HG03045 (cell line): ENCODE measurements at regions not wholly inside any gene's neighbourhood (a gene's known extent, or its start where the extent isn't known, plus 50 kb on each side); places are given as distances from the start of the nearest gene placed in this dataset.
"Not testable (repeated sequence)": the region's sequence is repeated elsewhere in the genome, so short reads cannot be mapped to it uniquely, and the experiment has no call there.

Experiments
- ATAC-seq: cut with Tn5 transposase; IDR thresholded peaks from one replicate; pipeline ENCODE4 v1.9.1; 2021; ENCODE audit warnings: mild to moderate bottlenecking, moderate library complexity; ENCODE audit not compliant: unreplicated experiment

DNA sequence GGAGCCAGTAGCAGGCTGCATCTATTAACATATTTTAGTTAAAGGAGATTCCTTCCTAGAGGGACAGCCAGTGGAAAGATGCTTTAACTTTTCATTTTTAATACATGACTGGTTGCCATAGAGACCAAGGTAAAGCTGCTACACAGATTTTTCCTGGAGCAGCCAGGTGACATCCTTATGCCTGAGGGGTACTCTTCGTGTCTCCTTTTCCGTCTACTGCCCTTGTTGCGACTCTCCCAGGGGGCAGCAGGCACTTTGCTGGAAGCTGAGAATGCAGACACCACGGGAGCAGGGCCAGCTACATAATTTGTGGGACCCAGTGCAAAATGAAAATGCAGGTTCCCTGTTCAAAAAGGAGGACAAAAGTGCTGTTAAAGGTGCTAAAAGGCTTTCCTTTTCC lies 340.4 kb downstream of the CEP170 start:
- not testable (repeated sequence) for ATAC-seq

DNA sequence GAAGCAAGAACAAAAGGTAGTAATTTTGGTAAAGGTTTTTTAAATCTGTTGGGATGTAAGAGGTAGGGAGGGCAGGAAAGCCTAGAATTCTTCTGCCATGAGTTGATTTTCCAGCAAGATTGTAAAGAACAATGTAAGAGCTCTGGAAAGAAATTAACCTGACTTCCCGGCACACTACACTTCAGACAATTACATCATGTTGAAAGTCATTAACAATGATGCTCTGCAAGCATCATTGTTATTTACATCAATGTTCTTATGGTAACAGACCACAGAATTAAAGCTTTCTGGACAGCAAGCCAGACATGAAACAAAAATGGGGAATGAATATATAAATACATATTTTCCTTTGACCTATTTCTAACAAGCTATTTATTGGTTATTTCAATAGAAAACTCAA lies 342.2 kb downstream of the CEP170 start:
- not testable (repeated sequence) for ATAC-seq

DNA sequence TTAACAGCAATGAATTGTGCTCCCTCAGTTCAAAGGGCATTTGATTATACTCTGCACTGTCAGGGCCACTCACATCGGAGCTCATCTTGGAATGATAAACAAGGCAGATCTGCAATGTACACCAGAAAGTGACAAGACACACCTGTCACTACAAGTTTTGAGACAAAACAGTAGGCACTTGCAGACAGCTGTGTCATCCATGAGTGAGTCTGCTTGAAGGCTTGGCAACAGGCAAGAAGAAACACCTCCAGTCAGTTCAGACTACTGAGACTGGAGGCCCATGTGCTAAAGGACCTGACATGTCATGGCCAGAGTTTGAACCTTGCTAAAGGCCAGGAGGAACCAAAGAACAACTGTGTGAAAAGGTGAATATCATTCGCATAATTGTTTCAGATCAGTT lies 354.5 kb downstream of the CEP170 start:
- ATAC-seq, result not testable (repeated sequence)

GRCh38 chr1:242890192-242890741 lies 364.8 kb downstream of the CEP170 start:
- no peak for ATAC-seq

GRCh38 chr1:242886137-242886536 lies 361.6 kb upstream of the PLD5 start:
- ATAC-seq, result no peak

GRCh38 chr1:242880022-242880421 lies 355.5 kb upstream of the PLD5 start:
- ATAC-seq, result not testable (repeated sequence)

GRCh38 chr1:242877743-242878142 lies 353.2 kb upstream of the PLD5 start:
- ATAC-seq, result no peak

DNA sequence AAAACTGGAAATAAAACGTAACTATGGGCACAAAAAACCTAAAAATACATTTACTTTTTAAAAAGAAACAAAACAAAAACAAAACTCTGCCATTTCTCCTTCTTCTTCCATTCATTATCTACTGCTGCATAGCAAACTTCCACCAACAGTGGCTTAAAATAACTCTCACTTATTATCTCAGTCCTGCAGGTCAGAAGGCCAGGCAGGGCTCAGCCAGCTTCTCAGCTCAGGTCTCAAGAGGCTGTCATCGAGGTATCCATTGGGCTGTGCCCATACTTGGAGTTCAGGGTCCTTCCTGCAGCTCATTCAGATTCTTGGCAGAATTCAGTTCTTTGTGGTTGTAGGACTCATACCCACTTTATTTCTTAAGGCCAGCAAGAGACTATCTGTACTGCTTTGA lies 352.7 kb upstream of the PLD5 start:
- ATAC-seq, result no peak

- no peak for ATAC-seq
These were observed 351.5 kb upstream of the PLD5 start for GRCh38 chr1:242876030-242876429.

GRCh38 chr1:242873661-242874060 lies 349.2 kb upstream of the PLD5 start:
- no peak for ATAC-seq

DNA sequence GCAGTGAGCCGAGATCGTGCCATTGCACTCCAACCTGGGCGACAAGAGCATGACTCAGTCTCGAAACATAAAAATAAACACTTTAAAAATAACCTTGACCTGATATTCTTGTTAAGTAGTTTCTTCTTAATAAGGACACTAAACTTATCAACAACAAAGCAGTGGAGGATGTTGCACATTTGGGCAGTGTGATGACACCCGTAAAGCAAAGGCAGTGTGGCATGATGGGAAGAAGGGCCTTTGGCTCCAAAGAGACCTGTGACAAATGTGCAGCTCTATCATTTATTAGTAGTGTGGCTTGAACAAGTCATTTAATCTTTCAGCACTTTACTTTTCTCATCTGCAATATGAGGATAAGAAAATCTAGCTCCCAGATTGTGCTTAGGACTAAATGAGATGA lies 348.0 kb upstream of the PLD5 start:
- no peak for ATAC-seq

DNA sequence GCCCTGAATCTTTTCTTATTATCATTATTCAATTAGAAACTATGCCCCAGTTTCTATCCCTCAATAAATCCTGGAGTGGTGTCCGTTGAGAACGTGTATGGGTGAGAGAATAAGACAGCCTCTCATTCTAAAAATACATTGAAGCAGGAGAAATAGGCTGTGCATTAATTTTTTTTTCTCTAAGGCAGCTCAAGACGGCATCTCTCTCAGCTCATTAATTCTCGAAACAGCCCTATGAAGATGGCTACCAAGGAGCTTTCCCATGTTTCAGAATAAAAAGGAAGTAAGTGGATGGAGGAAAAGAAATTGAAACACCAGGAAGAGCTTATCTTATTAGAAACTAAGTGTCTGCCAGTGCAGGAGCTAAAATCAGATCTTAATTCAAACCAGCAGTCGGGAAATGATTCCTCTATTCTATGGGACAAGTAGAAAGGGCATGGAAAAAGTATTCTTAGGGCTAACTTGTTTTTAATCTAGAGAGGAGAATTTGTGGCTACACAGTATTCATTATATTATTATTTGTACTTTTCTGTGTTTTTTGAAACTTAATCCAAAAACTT lies 347.1 kb upstream of the PLD5 start:
- ATAC-seq, result no peak

- no peak for ATAC-seq
These were observed 346.5 kb upstream of the PLD5 start for GRCh38 chr1:242870966-242871365.

- no peak for ATAC-seq
These were observed 331.8 kb upstream of the PLD5 start for GRCh38 chr1:242856289-242856688.

DNA sequence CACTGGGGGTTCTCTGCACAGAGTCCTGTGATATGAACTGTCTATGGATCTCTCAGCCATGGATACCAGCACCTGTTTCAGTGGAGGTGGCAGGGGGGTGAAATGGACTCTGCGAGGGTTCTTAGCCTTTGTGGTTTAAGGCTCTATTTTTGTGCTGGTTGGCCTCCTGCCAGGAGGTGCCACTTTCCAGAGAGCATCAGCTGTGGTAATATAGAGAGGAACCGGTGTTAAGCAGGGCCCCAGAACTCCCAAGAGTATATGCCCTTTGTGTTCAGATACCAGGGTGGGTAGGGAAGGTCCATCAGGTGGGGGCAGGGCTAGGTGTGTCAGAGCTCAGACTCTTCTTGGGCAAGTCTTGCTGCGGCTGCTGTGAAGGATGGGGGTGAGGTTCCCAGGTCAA lies 330.0 kb upstream of the PLD5 start:
- no peak for ATAC-seq

DNA sequence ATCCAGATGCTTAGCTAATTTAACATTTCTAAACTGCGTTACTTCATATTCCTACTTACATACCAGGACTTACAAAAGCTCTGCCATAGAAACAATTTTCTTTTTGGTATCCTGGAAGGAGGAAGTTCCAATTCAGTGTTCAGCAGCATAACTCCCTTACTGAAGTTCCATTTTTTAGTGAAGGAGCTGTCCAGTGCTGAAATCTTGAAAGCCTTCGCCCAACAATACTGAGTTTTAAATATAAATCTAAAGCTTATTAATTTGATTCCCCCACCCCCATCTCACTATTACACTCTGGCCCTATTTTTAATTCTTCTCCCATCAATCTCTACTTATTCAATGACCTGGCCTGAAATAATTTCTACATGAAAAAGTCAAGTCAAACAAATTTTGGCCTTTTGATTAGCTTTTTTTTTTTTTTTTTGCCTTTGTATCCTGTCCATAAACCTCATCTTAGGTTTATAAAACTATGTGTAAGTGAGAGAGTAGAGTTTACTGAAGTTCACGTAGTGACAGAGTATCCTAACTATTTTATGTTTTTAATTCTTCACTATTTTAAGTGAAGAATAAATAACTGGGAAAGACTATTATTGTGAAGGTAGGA lies 323.0 kb upstream of the PLD5 start:
- ATAC-seq, result no peak

DNA sequence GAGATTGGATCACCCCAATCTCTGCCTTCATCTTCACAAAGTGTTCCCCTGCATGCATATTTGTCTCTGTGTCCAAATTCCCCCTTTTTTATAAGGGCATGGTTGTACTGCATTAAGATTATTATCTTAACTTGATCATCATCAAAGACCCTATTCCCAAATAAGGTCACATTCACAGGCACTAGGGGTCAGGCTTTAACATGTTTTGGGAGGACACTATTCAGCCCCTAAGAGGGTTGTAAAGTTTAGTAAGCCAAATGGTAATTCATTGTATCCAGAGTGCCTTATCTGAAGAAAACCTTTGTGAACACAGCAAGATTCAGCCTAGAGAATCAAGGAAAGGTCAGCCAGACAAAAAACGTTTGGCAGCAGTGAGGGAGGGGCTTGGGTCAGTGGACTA lies 317.6 kb upstream of the PLD5 start:
- ATAC-seq, result no peak

- ATAC-seq, result no peak
These were observed 314.6 kb upstream of the PLD5 start for GRCh38 chr1:242839101-242839500.

- ATAC-seq, result no peak
These were observed 311.9 kb upstream of the PLD5 start for GRCh38 chr1:242836423-242836822.

DNA sequence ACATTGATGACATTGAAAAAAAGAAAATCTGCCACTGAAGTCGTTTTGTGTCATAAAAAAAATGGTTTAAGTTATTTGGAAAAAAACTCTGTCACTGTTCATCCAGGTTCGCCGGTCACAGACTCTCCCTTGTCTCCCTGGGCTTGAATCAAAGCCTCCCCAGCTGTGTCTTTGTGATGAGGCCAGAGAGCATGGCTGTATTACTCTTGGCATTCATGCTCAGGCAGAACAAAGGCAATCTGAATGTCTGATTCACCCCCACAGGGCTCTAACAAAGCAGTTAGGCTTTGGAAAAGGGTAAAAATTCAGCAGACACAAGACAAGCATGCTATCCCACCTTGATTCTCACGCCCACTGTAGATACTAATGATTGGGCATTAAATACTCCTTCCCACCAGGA lies 304.3 kb upstream of the PLD5 start:
- no peak for ATAC-seq

DNA sequence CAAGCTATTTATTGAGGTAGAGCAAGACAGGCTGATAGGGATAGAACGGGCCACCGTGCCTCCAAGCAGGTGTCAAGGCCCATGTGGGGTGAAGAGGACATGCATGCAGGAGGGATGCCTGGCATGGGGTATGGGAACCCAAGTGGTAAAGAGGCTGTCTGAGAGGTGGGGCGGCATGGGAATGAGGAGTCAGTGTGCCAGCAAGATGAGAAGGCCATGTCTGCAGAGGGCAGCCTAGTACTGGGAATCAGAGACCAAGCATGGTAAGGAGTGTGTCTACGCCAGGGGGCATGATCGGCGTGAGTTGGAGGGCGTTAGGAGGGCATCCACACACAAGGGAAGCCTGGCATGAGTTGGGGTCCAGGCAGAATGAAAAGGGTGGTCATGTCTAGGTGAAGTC lies 303.7 kb upstream of the PLD5 start:
- ATAC-seq, result no peak

DNA sequence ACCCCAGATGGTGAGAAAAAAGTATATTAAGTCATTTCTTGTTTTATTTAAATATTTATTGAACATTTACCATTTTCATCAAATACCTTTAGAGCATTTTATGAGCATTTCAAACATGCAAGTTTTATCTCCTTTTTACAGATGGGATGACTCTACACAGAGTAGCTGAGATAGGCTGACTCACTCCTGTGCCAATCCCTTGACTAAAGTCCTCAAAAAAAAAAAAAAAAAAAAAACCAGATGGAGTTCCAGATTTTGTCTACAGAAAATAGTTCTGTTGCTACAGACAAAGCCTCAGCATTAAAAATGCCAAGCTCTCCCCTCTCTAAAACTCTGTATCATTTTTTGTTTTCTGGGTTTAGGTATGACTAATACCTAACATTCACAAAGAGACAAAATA lies 303.0 kb upstream of the PLD5 start:
- no peak for ATAC-seq
